NCI-H2107 treated with DMSO at 0.1 percent for 48 hours (cell line): ENCODE measurements at regions not wholly inside any gene's neighbourhood (a gene's known extent, or its start where the extent isn't known, plus 50 kb on each side); places are given as distances from the start of the nearest gene placed in this dataset.

Experiments used
- DNase-seq: peaks from one replicate; lab custom pipeline; 2025; ENCODE audit not compliant: unreplicated experiment; lab: John Stamatoyannopoulos, UW

- no peak for DNase-seq
Measured at GRCh38 chr18:24530630-24531111, 70.2 kb downstream of the HRH4 start.

DNA sequence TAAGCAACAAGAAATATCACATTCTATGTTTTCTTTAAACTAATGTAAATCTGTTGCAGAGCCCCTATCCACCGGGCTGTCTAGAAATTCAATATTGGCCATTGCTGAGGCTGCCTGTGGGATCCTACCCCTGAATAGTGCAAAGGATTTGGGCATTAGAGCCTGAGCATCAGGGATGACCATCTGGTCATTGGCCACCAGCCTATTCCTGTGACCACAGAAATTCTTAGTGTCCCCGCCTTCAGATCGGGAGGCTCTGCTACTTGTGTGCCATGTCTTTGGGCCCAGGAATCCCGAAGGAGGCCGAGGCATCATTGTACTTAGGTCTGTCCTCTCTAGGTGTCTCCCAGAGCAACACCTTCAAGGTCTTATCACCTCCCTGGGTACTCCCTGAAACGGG is 73.8 kb downstream of the HRH4 start:
- no peak for DNase-seq

DNA sequence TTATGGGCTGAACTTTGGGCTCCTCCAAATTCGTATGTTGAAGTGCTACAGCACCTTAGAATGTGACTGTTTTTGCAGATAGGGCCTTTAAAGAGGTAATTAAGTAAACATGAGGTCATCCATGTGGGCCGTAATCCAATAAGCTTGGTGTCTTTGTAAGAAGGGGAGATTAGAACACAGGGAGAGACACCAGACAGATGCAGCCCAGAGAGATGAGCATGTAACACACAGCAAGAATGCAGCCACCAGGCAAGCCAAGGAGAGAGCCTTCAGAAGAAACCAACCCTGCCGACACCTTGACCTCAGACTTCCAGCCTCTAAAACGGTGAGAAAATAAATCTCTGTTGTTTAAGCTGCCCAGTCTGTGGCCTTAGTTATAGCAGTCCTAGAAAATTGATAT is 74.3 kb downstream of the HRH4 start:
- no peak for DNase-seq

GRCh38 chr18:24535527-24536295 is 75.3 kb downstream of the HRH4 start:
- no peak for DNase-seq

GRCh38 chr18:24536326-24536725 is 75.9 kb downstream of the HRH4 start:
- DNase-seq = no peak

DNA sequence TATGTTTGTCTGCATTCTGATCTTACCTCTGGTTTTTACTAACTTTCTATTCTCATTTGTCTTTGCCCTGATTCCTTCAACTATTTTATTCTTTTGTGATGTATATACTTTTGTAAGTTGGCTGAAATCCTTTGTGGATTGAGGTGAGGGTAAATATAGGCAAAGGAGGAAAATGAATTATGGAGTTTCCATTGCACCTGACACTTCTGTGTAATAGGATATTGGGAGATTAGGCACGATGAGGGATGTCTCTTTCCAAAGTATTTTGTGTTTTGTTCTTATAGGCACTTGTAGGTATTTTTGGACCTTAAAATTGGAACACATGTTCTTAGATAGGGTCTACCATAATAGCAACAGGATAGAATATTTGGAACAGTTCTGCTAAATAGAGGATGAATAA is 76.4 kb downstream of the HRH4 start:
- DNase-seq = no peak

GRCh38 chr18:24538414-24539264 is 78.2 kb downstream of the HRH4 start:
- DNase-seq = no peak

DNA sequence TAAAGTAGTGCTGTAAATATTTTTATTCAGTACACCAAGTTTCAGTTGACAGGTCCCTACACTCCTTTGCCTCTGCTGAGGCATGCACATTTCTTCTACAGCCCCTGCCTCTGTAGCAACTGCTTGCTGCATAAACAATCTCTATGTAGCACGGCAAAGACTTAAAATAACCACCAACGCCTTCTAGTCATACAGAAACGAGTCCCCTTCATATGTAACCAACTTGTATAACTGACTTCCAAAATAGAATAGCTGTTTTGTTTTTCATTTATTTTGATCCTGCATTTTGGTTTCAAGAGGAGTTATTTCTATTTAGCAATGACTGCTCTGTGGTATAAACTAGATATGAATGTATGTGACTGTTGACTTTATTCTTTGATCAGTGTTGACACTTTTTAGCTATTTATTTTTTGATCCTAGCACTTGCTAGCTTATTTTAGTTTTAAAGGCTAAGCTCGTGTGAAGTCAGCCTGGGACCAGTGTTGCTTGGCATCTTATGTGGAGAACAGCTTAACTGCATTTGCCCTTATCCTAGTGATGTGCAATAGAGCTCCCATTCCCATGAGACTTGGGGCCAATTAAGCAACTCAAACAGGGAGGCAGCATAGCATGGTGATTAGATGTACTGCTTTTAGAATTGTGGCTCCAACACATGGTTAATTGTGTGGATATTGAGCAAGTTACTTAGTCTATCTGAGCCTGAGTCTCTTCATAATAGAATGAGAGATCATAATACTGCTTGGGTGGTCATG is 79.6 kb downstream of the HRH4 start:
- DNase-seq = no peak

- no peak for DNase-seq
Measured at GRCh38 chr18:24540896-24541295, 80.5 kb downstream of the HRH4 start.

DNA sequence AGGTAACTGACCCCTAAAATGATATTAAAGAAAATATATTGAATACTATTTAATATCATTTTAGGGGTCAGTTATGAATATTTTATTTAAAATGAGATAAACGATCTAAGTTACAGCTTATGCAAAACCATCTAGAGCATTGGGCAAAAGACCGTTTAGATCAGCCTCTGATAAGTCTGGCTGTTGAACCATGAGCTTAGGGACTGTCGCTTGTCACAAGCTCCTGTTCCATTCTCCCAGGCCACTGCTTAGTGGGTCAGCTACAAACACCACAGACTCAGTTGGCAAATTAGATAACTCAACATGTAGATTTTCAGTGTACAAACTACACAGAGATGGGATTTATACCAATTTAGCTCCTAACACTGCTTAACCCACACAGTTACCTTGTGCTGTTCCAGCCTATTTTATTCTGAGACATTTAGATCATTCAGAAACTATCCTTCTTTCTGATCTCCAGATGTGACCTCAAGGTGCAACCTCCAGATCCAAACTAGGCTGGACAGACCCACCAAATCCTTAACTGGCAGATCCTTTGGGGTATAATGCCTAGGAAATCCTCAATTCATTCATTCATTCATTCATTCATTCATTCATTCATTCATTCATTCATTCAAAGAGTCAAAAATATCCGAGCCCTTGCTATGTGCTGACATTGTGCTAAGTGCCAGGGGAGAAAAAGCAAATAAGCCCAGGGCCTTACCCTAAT is 82.8 kb downstream of the HRH4 start:
- no peak for DNase-seq

GRCh38 chr18:24543795-24544498 is 83.5 kb downstream of the HRH4 start:
- no peak for DNase-seq

- DNase-seq = no peak
Measured at GRCh38 chr18:24544949-24545348, 84.5 kb downstream of the HRH4 start.

GRCh38 chr18:24545651-24546050 is 85.2 kb downstream of the HRH4 start:
- no peak for DNase-seq

GRCh38 chr18:24546307-24546706 is 85.9 kb downstream of the HRH4 start:
- DNase-seq = no peak

GRCh38 chr18:24548583-24548982 is 88.1 kb downstream of the HRH4 start:
- DNase-seq = no peak

- DNase-seq = no peak
Measured at GRCh38 chr18:24552218-24552617, 91.8 kb downstream of the HRH4 start.

DNA sequence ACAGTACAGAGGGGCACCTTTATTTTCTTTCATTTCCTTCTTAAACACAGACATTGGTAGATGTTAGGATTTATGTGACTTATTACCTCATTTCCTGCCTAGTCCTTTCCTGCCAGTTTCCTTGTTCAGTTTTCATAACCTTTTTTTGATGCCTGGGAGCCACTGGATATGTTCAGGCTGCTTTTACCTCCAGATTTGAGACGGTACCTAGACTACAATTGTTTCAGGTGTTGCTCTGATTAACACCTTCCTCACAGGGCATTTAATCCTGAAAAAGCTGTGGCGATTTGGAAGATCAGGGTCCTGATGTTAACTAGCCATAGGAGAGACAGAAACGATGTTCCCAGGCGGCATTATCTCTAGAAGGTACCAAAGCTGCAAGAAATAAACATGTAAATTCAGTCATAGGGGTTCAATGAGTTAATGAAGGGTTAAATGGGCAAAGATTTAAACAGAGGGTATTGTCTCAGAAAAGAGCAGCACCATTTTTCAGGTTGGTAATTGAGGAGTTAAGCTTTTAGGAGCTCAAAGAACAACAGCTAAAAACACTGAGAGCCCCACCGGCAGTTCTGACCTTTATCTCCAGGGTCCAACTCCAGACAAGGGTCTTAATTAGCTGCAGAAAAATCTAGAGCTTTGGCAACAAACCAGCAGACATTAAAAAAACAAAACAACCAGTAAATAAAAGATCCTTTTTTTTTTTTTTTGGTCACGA is 93.3 kb downstream of the HRH4 start:
- no peak for DNase-seq

DNA sequence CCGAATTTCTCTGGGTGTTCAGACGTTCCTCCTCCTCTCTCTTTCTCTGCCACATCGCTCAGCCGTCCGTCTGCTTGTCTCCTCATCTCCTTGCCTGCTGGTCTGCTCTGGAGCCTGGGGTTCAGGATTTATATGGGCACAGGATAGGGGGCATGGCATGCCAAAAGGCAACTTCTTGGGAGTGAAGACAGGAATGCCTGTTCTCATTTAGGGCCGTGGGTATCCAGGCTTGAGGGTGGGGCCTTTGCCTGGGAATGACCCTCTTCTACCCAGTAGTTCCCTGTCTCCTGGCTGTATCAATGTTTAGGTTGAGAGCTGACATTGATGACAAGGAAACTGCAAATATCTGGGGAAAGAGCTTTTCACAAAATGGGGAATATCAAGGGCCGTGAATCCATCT is 98.0 kb downstream of the HRH4 start:
- no peak for DNase-seq

DNA sequence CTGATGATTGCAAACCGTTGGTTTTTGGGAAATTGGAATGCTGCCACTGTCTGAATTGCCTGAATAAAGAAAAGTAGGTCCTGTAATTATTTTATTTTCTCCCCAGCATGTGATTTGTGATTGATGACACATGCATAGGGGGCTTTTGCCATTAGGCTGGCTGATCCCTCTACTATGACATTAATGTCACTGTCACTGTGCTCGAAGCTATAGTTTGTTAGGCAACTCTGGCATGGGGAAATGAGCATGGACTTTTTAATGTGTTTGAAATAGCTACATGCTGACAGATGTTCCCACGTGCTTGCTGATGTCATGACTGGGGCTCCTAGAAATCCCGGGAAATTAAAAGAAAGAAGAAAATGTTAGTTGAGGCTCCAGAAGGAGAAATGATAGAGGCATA is 99.1 kb downstream of the HRH4 start:
- DNase-seq = no peak
